GM23338 (cell line): ENCODE measurements at regions not wholly inside any gene's neighbourhood (a gene's known extent, or its start where the extent isn't known, plus 50 kb on each side); places are given as distances from the start of the nearest gene placed in this dataset.
"Not testable (repeated sequence)": the region's sequence is repeated elsewhere in the genome, so short reads cannot be mapped to it uniquely, and the experiment has no call there.

Source experiments
- ATAC-seq: fragments of 200-7000 bp; cut with Tn5 transposase; 3 replicates; pipeline ENCODE4 v1.9.1; 2020
- DNase-seq: peaks from one replicate; pipeline ENCODE4 v3.0.0-alpha.2; 2015; ENCODE audit warnings: low spot score
- H2AFZ ChIP-seq: fragments of 200-600 bp; sonication (generic); 2 replicates; pipeline ENCODE4 v1.8.0; 2016; ENCODE audit warnings: antibody characterized with exemption, mild to moderate bottlenecking, moderate library complexity
- H3F3A ChIP-seq: fragments of 200-600 bp; sonication (generic); replicated peaks from 2 replicates; pipeline ENCODE4 v1.8.0; 2017; ENCODE audit warnings: antibody characterized with exemption, mixed run types, low read depth
- H3K27ac ChIP-seq: fragments of 200-600 bp; sonication (generic); 2 replicates; pipeline ENCODE4 v1.6.1; 2016; ENCODE audit warnings: low read depth
- H3K27me3 ChIP-seq: fragments of 200-600 bp; sonication (generic); 2 replicates; pipeline ENCODE4 v1.8.0; 2016; ENCODE audit warnings: mild to moderate bottlenecking, mixed run types, moderate library complexity; ENCODE audit not compliant: insufficient read depth
- H3K36me3 ChIP-seq: fragments of 200-600 bp; sonication (generic); 2 replicates; pipeline ENCODE4 v1.8.0; 2016; ENCODE audit warnings: mild to moderate bottlenecking; ENCODE audit not compliant: insufficient read depth
- H3K4me1 ChIP-seq: fragments of 200-600 bp; sonication (generic); 2 replicates; pipeline ENCODE4 v1.8.0; 2016; ENCODE audit warnings: mild to moderate bottlenecking, moderate library complexity; ENCODE audit not compliant: insufficient read depth
- H3K4me2 ChIP-seq: fragments of 200-600 bp; sonication (generic); 2 replicates; pipeline ENCODE4 v1.7.1; 2017; ENCODE audit warnings: mixed run types
- H3K4me3 ChIP-seq: fragments of 200-600 bp; sonication (generic); 2 replicates; pipeline ENCODE4 v1.6.1; 2016; ENCODE audit warnings: mixed run types
- H3K79me2 ChIP-seq: fragments of 200-600 bp; sonication (generic); replicated peaks from 2 replicates; pipeline ENCODE4 v1.8.0; 2017; ENCODE audit warnings: mild to moderate bottlenecking; ENCODE audit not compliant: insufficient read depth
- H3K9me2 ChIP-seq: fragments of 200-600 bp; sonication (generic); 2 replicates; pipeline ENCODE4 v1.8.0; 2017; ENCODE audit not compliant: insufficient read depth
- H4K20me1 ChIP-seq: fragments of 200-600 bp; sonication (generic); replicated peaks from 2 replicates; pipeline ENCODE4 v1.8.0; 2017; ENCODE audit warnings: mild to moderate bottlenecking; ENCODE audit not compliant: insufficient read depth
- H3K27ac Mint-ChIP-seq: 2 replicates; pipeline ENCODE4 v1.8.0; 2020; ENCODE audit warnings: inconsistent platforms, mild to moderate bottlenecking, moderate library complexity, mixed read lengths
- H3K27me3 Mint-ChIP-seq: 3 replicates; pipeline ENCODE4 v1.8.0; 2022; ENCODE audit warnings: low read depth, mild to moderate bottlenecking, moderate library complexity, mixed read lengths, inconsistent platforms; ENCODE audit not compliant: insufficient read depth, poor library complexity
- H3K36me3 Mint-ChIP-seq: 3 replicates; pipeline ENCODE4 v1.8.0; 2021; ENCODE audit warnings: low read depth, mild to moderate bottlenecking, inconsistent platforms, moderate library complexity, mixed read lengths
- H3K4me1 Mint-ChIP-seq: 3 replicates; pipeline ENCODE4 v1.8.0; 2020; ENCODE audit warnings: mild to moderate bottlenecking, inconsistent platforms, mixed read lengths
- H3K4me3 Mint-ChIP-seq: 3 replicates; pipeline ENCODE4 v1.8.0; 2021; ENCODE audit warnings: moderate library complexity, mild to moderate bottlenecking, inconsistent platforms, mixed read lengths
- H3K9me3 Mint-ChIP-seq: 3 replicates; pipeline ENCODE4 v1.8.0; 2020; ENCODE audit warnings: moderate library complexity, mild to moderate bottlenecking, inconsistent platforms, mixed read lengths
- CREB1 ChIP-seq: fragments of 250-450 bp; sonication (Bioruptor Pico); IDR thresholded peaks from 2 replicates; pipeline ENCODE4 v1.5.0; 2020; ENCODE audit warnings: low read depth, mild to moderate bottlenecking, moderate library complexity
- JUNB ChIP-seq: IDR thresholded peaks from one replicate; pipeline ENCODE4 v1.6.1; 2016; ENCODE audit warnings: antibody characterized with exemption; ENCODE audit not compliant: unreplicated experiment
- NANOG ChIP-seq: IDR thresholded peaks from 2 replicates; pipeline ENCODE4 v1.6.1; 2016; ENCODE audit warnings: antibody characterized with exemption, borderline replicate concordance
- REST ChIP-seq: IDR thresholded peaks from one replicate; pipeline ENCODE4 v1.6.1; 2018; ENCODE audit warnings: antibody characterized with exemption; ENCODE audit not compliant: unreplicated experiment
- STAT1 ChIP-seq: IDR thresholded peaks from one replicate; pipeline ENCODE4 v1.6.1; 2016; ENCODE audit warnings: antibody characterized with exemption; ENCODE audit not compliant: unreplicated experiment
- ZNF114 ChIP-seq: fragments of 250-450 bp; sonication (Bioruptor Pico); IDR thresholded peaks from 2 replicates; pipeline ENCODE4 v1.5.0; 2020; ENCODE audit warnings: mild to moderate bottlenecking, moderate library complexity
- ZNF462 ChIP-seq: fragments of 250-450 bp; sonication (Bioruptor Pico); IDR thresholded peaks from 2 replicates; pipeline ENCODE4 v1.5.0; 2020; ENCODE audit warnings: mild to moderate bottlenecking, moderate library complexity

GRCh38 chr2:230634146-230634545 is 78.5 kb upstream of the CAB39 start:
- TF ChIP-seq JUNB, result no peak
- TF ChIP-seq NANOG, result no peak
- Histone ChIP-seq H3K27me3 (no peaks in the 10 kb centered on the region), H3K36me3 (no peaks in the 10 kb centered on the region), H2AFZ (no peak overlapping the region), H4K20me1 (no peaks in the 10 kb centered on the region), H3K4me2 (no peak overlapping the region), H3K4me1 (no peaks in the 10 kb centered on the region), H3K4me3 (no peak overlapping the region), H3K9me2 (no peaks in the 10 kb centered on the region), H3K27ac (no peak overlapping the region), H3F3A (no peaks in the 10 kb centered on the region), H3K79me2 (no peaks in the 10 kb centered on the region)
- Mint-ChIP-seq H3K9me3 (no peaks in the 10 kb centered on the region), H3K27me3 (no peaks in the 10 kb centered on the region), H3K27ac (no peak overlapping the region), H3K4me1 (no peaks in the 10 kb centered on the region), H3K36me3 (no peaks in the 10 kb centered on the region), H3K4me3 (no peak overlapping the region)
- DNase-seq (no peak), ATAC-seq (no peak)

- H3K4me3 Mint-ChIP-seq, H3K79me2 ChIP-seq, DNase-seq, H3K36me3 ChIP-seq, H3K27me3 ChIP-seq, H2AFZ ChIP-seq, H3K27ac ChIP-seq, ATAC-seq, H4K20me1 ChIP-seq, H3K9me2 ChIP-seq, H3F3A ChIP-seq, H3K36me3 Mint-ChIP-seq, H3K4me1 ChIP-seq, H3K4me1 Mint-ChIP-seq, H3K4me2 ChIP-seq, H3K27me3 Mint-ChIP-seq, H3K27ac Mint-ChIP-seq, H3K9me3 Mint-ChIP-seq, H3K4me3 ChIP-seq: not testable (repeated sequence)
Observed at GRCh38 chr2:230634721-230635313, 77.8 kb upstream of the CAB39 start.

- H3K4me1 Mint-ChIP-seq, result no peaks in the 10 kb centered on the region
- TF ChIP-seq ZNF114 (CRISPR knock-in tag) (no peak), STAT1 (no peak), JUNB (no peak), REST (no peak), ZNF462 (CRISPR knock-in tag) (no peak), CREB1 (CRISPR knock-in tag) (no peak)
Observed at GRCh38 chr2:230636684-230637271, 75.9 kb upstream of the CAB39 start.

More at GRCh38 chr2:230636684-230637271, 75.9 kb upstream of the CAB39 start:
- Histone ChIP-seq H4K20me1 (no peaks in the 10 kb centered on the region), H3K4me1 (no peaks in the 10 kb centered on the region), H3K4me2 (no peak overlapping the region), H3K36me3 (no peaks in the 10 kb centered on the region), H3K9me2 (no peaks in the 10 kb centered on the region), H2AFZ (no peak overlapping the region), H3K4me3 (no peak overlapping the region), H3K27ac (no peak overlapping the region), H3K27me3 (no peaks in the 10 kb centered on the region), H3F3A (no peaks in the 10 kb centered on the region), H3K79me2 (no peaks in the 10 kb centered on the region)
- DNase-seq, result no peak
- Mint-ChIP-seq H3K36me3 (no peaks in the 10 kb centered on the region), H3K9me3 (no peaks in the 10 kb centered on the region), H3K27ac (no peak overlapping the region), H3K4me3 (no peak overlapping the region), H3K27me3 (no peaks in the 10 kb centered on the region)
- ATAC-seq, result no peak
